NCI-H748 (cell line): ENCODE measurements at regions not wholly inside any gene's neighbourhood (a gene's known extent, or its start where the extent isn't known, plus 50 kb on each side); places are given as distances from the start of the nearest gene placed in this dataset.
"Not testable (repeated sequence)": the region's sequence is repeated elsewhere in the genome, so short reads cannot be mapped to it uniquely, and the experiment has no call there.

Source experiments
- DNase-seq: peaks from one replicate; lab custom pipeline; 2025; ENCODE audit not compliant: unreplicated experiment; lab: John Stamatoyannopoulos, UW

GRCh38 chr5:44935871-44936270 lies 127.1 kb downstream of the MRPS30 start:
- no peak for DNase-seq

- DNase-seq, result no peak
Measured at GRCh38 chr5:44942524-44943001, 133.8 kb downstream of the MRPS30 start.

GRCh38 chr5:44943647-44944046 lies 134.9 kb downstream of the MRPS30 start:
- DNase-seq, result no peak

- DNase-seq, result no peak
Measured at GRCh38 chr5:44945743-44946142, 137.0 kb downstream of the MRPS30 start.

- no peak for DNase-seq
Measured at GRCh38 chr5:44949687-44950086, 140.9 kb downstream of the MRPS30 start.

- DNase-seq, result no peak
Measured at GRCh38 chr5:44951371-44951770, 142.6 kb downstream of the MRPS30 start.

GRCh38 chr5:44952376-44952775 lies 143.6 kb downstream of the MRPS30 start:
- peak; percentile 82 for DNase-seq

GRCh38 chr5:44953078-44953477 lies 144.3 kb downstream of the MRPS30 start:
- no peak for DNase-seq

- DNase-seq, result not testable (repeated sequence)
Measured at GRCh38 chr5:44958943-44959454, 150.3 kb downstream of the MRPS30 start.

GRCh38 chr5:44969825-44970224 lies 161.1 kb downstream of the MRPS30 start:
- no peak for DNase-seq

GRCh38 chr5:44970963-44971362 lies 162.2 kb downstream of the MRPS30 start:
- DNase-seq, result not testable (repeated sequence)

GRCh38 chr5:44974813-44975212 lies 166.1 kb downstream of the MRPS30 start:
- DNase-seq, result no peak

GRCh38 chr5:44981708-44982107 lies 173.0 kb downstream of the MRPS30 start:
- DNase-seq, result no peak

GRCh38 chr5:44983006-44983405 lies 174.3 kb downstream of the MRPS30 start:
- DNase-seq, result peak; percentile 39

GRCh38 chr5:44987026-44987425 lies 178.3 kb downstream of the MRPS30 start:
- no peak for DNase-seq

GRCh38 chr5:44991693-44992092 lies 182.9 kb downstream of the MRPS30 start:
- no peak for DNase-seq

GRCh38 chr5:44993286-44993685 lies 184.5 kb downstream of the MRPS30 start:
- DNase-seq, result no peak

- DNase-seq, result no peak
Measured at GRCh38 chr5:44997506-44997905, 188.8 kb downstream of the MRPS30 start.

- DNase-seq, result not testable (repeated sequence)
Measured at GRCh38 chr5:45007102-45007501, 198.4 kb downstream of the MRPS30 start.

- no peak for DNase-seq
Measured at GRCh38 chr5:45017568-45017967, 208.8 kb downstream of the MRPS30 start.

- no peak for DNase-seq
Measured at GRCh38 chr5:45029553-45029952, 220.8 kb downstream of the MRPS30 start.

- no peak for DNase-seq
Measured at GRCh38 chr5:45035991-45036390, 227.2 kb downstream of the MRPS30 start.

GRCh38 chr5:45037927-45038326 lies 229.2 kb downstream of the MRPS30 start:
- no peak for DNase-seq
